ENCODE measurements at regions not wholly inside any gene's neighbourhood (a gene's known extent, or its start where the extent isn't known, plus 50 kb on each side); places are given as distances from the start of the nearest gene placed in this dataset.

- ChIA-PET POLR2A (no interaction called here), CTCF (no interaction called here)
- intact Hi-C loops (cut with micrococcal nuclease; ENCODE audit: unreplicated experiment), result no loop called here
- Histone ChIP-seq H3K9me3 (no peaks in the 10 kb centered on the region), H3K4me3 (ENCODE audit: low read depth, low read length) (no peak overlapping the region), H3K27me3 (replicated peaks; ENCODE audit: control insufficient read depth, insufficient read depth, low read length) (no peaks in the 10 kb centered on the region), H3K4me1 (no peaks in the 10 kb centered on the region), H3K36me3 (ENCODE audit: control insufficient read depth, insufficient read depth, low read length) (no peaks in the 10 kb centered on the region)
- Mint-ChIP-seq H3K27ac (ENCODE audit: unreplicated experiment) (no peak overlapping the region), H3K27me3 (ENCODE audit: insufficient read depth, unreplicated experiment) (peaks cover 6% of the 10 kb centered on the region), H3K4me1 (ENCODE audit: low read depth, unreplicated experiment) (peaks cover 7% of the 10 kb centered on the region), H3K9me3 (ENCODE audit: unreplicated experiment) (no peaks in the 10 kb centered on the region), H3K36me3 (ENCODE audit: insufficient read depth, unreplicated experiment) (no peaks in the 10 kb centered on the region), H3K4me3 (ENCODE audit: unreplicated experiment) (no peak overlapping the region)
- TF ChIP-seq CTCF (IDR thresholded peaks at IDR 0.05; ENCODE audit: insufficient read depth in 1 of 2, low read depth in 1 of 2, low read length in 1 of 2, severe bottlenecking in 1 of 2, unreplicated experiment in 1 of 2), result no peak
- DNase-seq, result no peak
- no TSS peak for BruUV-seq (replicated peaks)
Measured at GRCh38 chr3:152667267-152667666, 167.7 kb upstream of the P2RY1 start.

GRCh38 chr3:152669560-152669959, 165.4 kb upstream of the P2RY1 start:
- ChIA-PET CTCF (no interaction called here), POLR2A (no interaction called here)
- Histone ChIP-seq H3K27me3 (replicated peaks; ENCODE audit: control insufficient read depth, insufficient read depth, low read length) (no peaks in the 10 kb centered on the region), H3K4me3 (ENCODE audit: low read depth, low read length) (no peak overlapping the region), H3K4me1 (no peaks in the 10 kb centered on the region), H3K36me3 (ENCODE audit: control insufficient read depth, insufficient read depth, low read length) (no peaks in the 10 kb centered on the region), H3K9me3 (no peaks in the 10 kb centered on the region)
- H3K4me1 Mint-ChIP-seq (ENCODE audit: low read depth, unreplicated experiment), result peaks cover 7% of the 10 kb centered on the region
- no peaks in the 10 kb centered on the region for H3K36me3 Mint-ChIP-seq (ENCODE audit: insufficient read depth, unreplicated experiment)
- no peak for DNase-seq
- no peak overlapping the region for H3K4me3 Mint-ChIP-seq (ENCODE audit: unreplicated experiment)
- no peak for TF ChIP-seq CTCF (IDR thresholded peaks at IDR 0.05; ENCODE audit: insufficient read depth in 1 of 2, low read depth in 1 of 2, low read length in 1 of 2, severe bottlenecking in 1 of 2, unreplicated experiment in 1 of 2)
- intact Hi-C loops (cut with micrococcal nuclease; ENCODE audit: unreplicated experiment), result no loop called here
- no peaks in the 10 kb centered on the region for H3K9me3 Mint-ChIP-seq (ENCODE audit: unreplicated experiment)
- no peak overlapping the region for H3K27ac Mint-ChIP-seq (ENCODE audit: unreplicated experiment)
- peaks cover 9% of the 10 kb centered on the region for H3K27me3 Mint-ChIP-seq (ENCODE audit: insufficient read depth, unreplicated experiment)
- no TSS peak for BruUV-seq (replicated peaks)

- Histone ChIP-seq H3K9me3 (no peaks in the 10 kb centered on the region), H3K4me3 (ENCODE audit: low read depth, low read length) (no peak overlapping the region), H3K4me1 (no peaks in the 10 kb centered on the region), H3K27me3 (replicated peaks; ENCODE audit: control insufficient read depth, insufficient read depth, low read length) (no peaks in the 10 kb centered on the region), H3K36me3 (ENCODE audit: control insufficient read depth, insufficient read depth, low read length) (no peaks in the 10 kb centered on the region)
- no peaks in the 10 kb centered on the region for H3K4me1 Mint-ChIP-seq (ENCODE audit: low read depth, unreplicated experiment)
- CTCF ChIA-PET, result no interaction called here
- POLR2A ChIA-PET, result no interaction called here
- H3K36me3 Mint-ChIP-seq (ENCODE audit: insufficient read depth, unreplicated experiment), result no peaks in the 10 kb centered on the region
- peaks cover 6% of the 10 kb centered on the region for H3K27me3 Mint-ChIP-seq (ENCODE audit: insufficient read depth, unreplicated experiment)
- no peak overlapping the region for H3K27ac Mint-ChIP-seq (ENCODE audit: unreplicated experiment)
- no peak overlapping the region for H3K4me3 Mint-ChIP-seq (ENCODE audit: unreplicated experiment)
- intact Hi-C loops (cut with micrococcal nuclease; ENCODE audit: unreplicated experiment), result no loop called here
- DNase-seq, result no peak
- no peak for TF ChIP-seq CTCF (IDR thresholded peaks at IDR 0.05; ENCODE audit: insufficient read depth in 1 of 2, low read depth in 1 of 2, low read length in 1 of 2, severe bottlenecking in 1 of 2, unreplicated experiment in 1 of 2)
- no TSS peak for BruUV-seq (replicated peaks)
- no peaks in the 10 kb centered on the region for H3K9me3 Mint-ChIP-seq (ENCODE audit: unreplicated experiment)
Measured at GRCh38 chr3:152671446-152672319, 163.2 kb upstream of the P2RY1 start.

All from Caco-2 (cell line).